Spleen (tissue), 11 donors: ENCODE measurements at regions not wholly inside any gene's neighbourhood (a gene's known extent, or its start where the extent isn't known, plus 50 kb on each side); places are given as distances from the start of the nearest gene placed in this dataset.

Source experiments
- DNase-seq: peaks from one replicate; pipeline ENCODE4 v3.0.0-alpha.2; 2020
- H3K27ac ChIP-seq, 8 donors: fragments of 200-600 bp; sonication (generic) in 7 of 8; 1 replicate in 4 of 8; 2 replicates in 4 of 8; pipeline versions ENCODE4 v1.5.0 to v1.8.0; 2016 to 2021; ENCODE audit warnings: inconsistent platforms in 4 of 8, mild to moderate bottlenecking in 4 of 8, moderate library complexity in 1 of 8
- H3K27me3 ChIP-seq, 7 donors: fragments of 200-600 bp; sonication (generic) in 6 of 7; replicated peaks in 1 of 7; 1 replicate in 4 of 7; 2 replicates in 3 of 7; pipeline versions ENCODE4 v1.5.0 to v1.8.0; 2016 to 2021; ENCODE audit warnings: inconsistent platforms in 3 of 7, mild to moderate bottlenecking in 1 of 7
- H3K36me3 ChIP-seq, 6 donors: fragments of 200-600 bp; sonication (generic) in 5 of 6; 1 replicate in 4 of 6; 2 replicates in 2 of 6; pipeline versions ENCODE4 v1.5.0 to v1.8.0; 2016 to 2021; ENCODE audit warnings: inconsistent platforms in 2 of 6
- H3K4me1 ChIP-seq, 6 donors: fragments of 200-600 bp; sonication (generic) in 5 of 6; 1 replicate in 3 of 6; 2 replicates in 3 of 6; pipeline versions ENCODE4 v1.5.0 to v1.8.0; 2016 to 2021; ENCODE audit warnings: inconsistent platforms in 3 of 6
- H3K4me3 ChIP-seq, 8 donors: fragments of 200-600 bp; sonication (generic) in 7 of 8; 1 replicate in 4 of 8; 2 replicates in 4 of 8; pipeline versions ENCODE4 v1.5.0 to v1.8.0; 2016 to 2021; ENCODE audit warnings: inconsistent platforms in 4 of 8, mild to moderate bottlenecking in 4 of 8, moderate library complexity in 2 of 8
- H3K9me3 ChIP-seq, 8 donors: fragments of 200-600 bp; sonication (generic) in 7 of 8; 1 replicate in 4 of 8; 2 replicates in 4 of 8; pipeline versions ENCODE4 v1.5.0 to v1.8.0; 2016 to 2021; ENCODE audit warnings: inconsistent platforms in 4 of 8
- POLR2A ChIP-seq, 3 donors: fragments of 450-650 bp; IDR thresholded peaks; one replicate each; pipeline ENCODE4 v1.5.1; 2017; ENCODE audit warnings: antibody characterized with exemption in 3 of 3, mild to moderate bottlenecking in 1 of 3
- POLR2AphosphoS5 ChIP-seq, 3 donors: sonication (generic); formaldehyde crosslinking; IDR thresholded peaks; one replicate each; pipeline ENCODE4 v1.5.1; 2017; ENCODE audit warnings: antibody characterized with exemption in 3 of 3
- WGBS, 5 donors: extraction: QIAGEN DNeasy Blood & Tissue Kit in 3 of 5; methylation state at CpG; one replicate each; pipeline versions ENCODE4 v1.1.5 to v1.1.7; 2013 to 2018; 5-methylcytosine and 5-hydroxymethylcytosine counted together
- intact Hi-C: fragments of 100-400 bp; cut with DNase I; formaldehyde crosslinking; loops from one replicate; pipeline ENCODE4 v1.15.0; 2023; ENCODE audit warnings: low total_unique reads
- TF ChIP-seq, protein P1 (sequence below), 11 experiments: fragments of 200-600 bp in 7 of 11; fragments of 450-650 bp in 4 of 11; sonication (generic) in 4 of 11; IDR thresholded peaks in 8 of 11; conservative IDR thresholded peaks in 3 of 11; 1 replicate in 7 of 11; 2 replicates in 4 of 11; pipeline versions ENCODE4 v1.4.0 to v1.8.0; 2016 to 2021; ENCODE audit warnings: antibody characterized with exemption in 11 of 11, inconsistent platforms in 4 of 11, mild to moderate bottlenecking in 1 of 11
- donor health status: healthy with polysubstance abuse.
- donor health status: DM: no; HTN: no; CAD: no; lungs with moderate emphysema.
- donor health status: DM: no; HTN: no; CAD: no.
- donor health status: Bipolar disorder and iron deficiency.
- donor health status: healthy.
- donor health status: DM: no; HTN: no; CAD: no.
- donor health status: DM: yes; HTN: yes; CAD: no.

DNA sequence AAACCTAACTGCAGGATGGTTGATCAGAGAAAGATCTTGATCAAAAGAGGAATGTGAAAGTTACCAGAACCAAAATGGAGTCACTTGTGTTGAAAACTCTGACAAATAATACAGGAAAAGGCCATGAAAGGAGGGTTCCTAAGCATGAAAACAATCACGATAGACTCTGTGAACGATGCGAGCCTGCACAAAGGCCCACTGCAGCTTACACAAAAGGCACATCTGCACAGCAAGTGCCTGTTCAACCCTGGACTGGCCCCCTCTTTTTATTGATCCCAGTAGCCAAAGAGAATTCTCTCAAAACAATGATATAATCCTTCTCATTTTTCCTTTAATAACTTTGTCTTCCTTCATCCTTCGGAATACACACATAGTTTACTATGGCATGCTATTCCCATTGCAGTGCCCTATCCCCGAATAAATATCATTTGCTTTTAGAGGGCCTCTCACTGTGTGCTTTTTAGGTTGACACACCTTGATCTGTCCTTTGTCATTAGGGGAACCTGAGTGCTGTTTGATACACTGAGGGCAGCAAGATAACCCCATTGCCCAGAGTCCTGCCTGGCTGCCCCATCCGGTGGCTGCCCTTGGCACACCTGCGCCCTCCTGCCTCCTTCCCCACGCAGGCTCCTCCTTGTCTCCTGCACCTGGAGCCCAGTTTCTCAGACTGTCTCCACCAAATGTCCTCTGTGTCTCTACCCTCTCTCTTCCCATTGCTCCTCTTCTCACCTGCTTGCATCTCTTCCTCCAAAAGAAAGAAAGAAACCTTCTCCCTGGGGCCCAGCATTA lies 98.3 kb upstream of the FRMD1 start:
- H3K4me1 ChIP-seq = no peaks in the 10 kb centered on the region
- no peak for DNase-seq
- H3K9me3 ChIP-seq = no peaks in the 10 kb centered on the region
- peaks cover 0 to 8% (median 0%) of the 10 kb centered on the region in 7 donors for H3K27me3 ChIP-seq
- TF ChIP-seq POLR2AphosphoS5 (IDR thresholded peaks at IDR 0.05) = no peak
- TF ChIP-seq, protein P1, sequence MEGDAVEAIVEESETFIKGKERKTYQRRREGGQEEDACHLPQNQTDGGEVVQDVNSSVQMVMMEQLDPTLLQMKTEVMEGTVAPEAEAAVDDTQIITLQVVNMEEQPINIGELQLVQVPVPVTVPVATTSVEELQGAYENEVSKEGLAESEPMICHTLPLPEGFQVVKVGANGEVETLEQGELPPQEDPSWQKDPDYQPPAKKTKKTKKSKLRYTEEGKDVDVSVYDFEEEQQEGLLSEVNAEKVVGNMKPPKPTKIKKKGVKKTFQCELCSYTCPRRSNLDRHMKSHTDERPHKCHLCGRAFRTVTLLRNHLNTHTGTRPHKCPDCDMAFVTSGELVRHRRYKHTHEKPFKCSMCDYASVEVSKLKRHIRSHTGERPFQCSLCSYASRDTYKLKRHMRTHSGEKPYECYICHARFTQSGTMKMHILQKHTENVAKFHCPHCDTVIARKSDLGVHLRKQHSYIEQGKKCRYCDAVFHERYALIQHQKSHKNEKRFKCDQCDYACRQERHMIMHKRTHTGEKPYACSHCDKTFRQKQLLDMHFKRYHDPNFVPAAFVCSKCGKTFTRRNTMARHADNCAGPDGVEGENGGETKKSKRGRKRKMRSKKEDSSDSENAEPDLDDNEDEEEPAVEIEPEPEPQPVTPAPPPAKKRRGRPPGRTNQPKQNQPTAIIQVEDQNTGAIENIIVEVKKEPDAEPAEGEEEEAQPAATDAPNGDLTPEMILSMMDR (IDR thresholded peaks at IDR 0.05 in 8 of 11, conservative IDR thresholded peaks at IDR 0.05 in 3 of 11) = no peak
- no peak for TF ChIP-seq POLR2A (IDR thresholded peaks at IDR 0.05)
- H3K36me3 ChIP-seq = no peaks in the 10 kb centered on the region
- intact Hi-C loops = no loop called here
- no peak overlapping the region for H3K4me3 ChIP-seq
- H3K27ac ChIP-seq = no peak overlapping the region
- 88 to 94% (median 89%) methylated on average over 8 of the region's 8 CpGs for WGBS, 5 donors

DNA sequence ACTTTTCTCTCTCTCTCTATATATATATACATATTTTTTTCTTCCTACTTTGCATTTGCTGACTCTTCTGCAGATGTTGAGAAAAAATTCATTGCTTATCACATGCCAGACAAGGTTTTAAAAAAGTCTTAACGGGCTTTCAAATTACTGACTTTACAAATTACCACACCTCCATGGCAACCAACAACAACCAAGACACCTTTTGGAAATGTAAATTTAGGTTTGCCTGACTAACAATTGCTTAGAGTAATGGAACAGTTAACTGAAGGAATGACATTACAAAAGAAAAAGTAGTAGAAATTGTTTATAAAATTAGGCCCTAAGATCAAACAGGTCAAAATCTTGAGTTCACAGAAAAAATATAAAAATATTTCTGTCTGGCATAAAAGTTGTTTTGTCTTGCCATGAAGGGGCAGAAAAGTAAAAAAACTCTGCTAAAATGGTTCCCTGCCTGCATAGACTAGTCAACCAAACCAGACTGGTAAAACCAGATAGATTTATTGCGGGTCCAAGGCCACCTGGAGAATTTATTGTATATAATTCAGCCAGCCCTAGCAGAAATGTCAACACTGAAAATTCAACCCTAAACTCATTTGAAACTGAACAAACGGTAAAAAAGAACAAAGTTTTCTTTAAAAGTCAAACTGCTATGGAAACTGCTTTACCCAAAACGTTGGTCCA lies 92.8 kb upstream of the FRMD1 start:
- H3K4me1 ChIP-seq = no peaks in the 10 kb centered on the region
- no peaks in the 10 kb centered on the region for H3K36me3 ChIP-seq
- H3K27me3 ChIP-seq = peaks cover 0 to 10% (median 0%) of the 10 kb centered on the region in 7 donors
- H3K9me3 ChIP-seq = peaks cover 0 to 14% (median 4%) of the 10 kb centered on the region in 8 donors
- H3K27ac ChIP-seq = no peak overlapping the region
- DNase-seq = no peak
- H3K4me3 ChIP-seq = no peak overlapping the region
- 37 to 48% (median 45%) methylated on average over 4 of the region's 4 CpGs for WGBS, 5 donors
- intact Hi-C loops = no loop called here
- no peak for TF ChIP-seq POLR2A (IDR thresholded peaks at IDR 0.05)
- no peak for TF ChIP-seq POLR2AphosphoS5 (IDR thresholded peaks at IDR 0.05)
- TF ChIP-seq, protein P1 (IDR thresholded peaks at IDR 0.05 in 8 of 11, conservative IDR thresholded peaks at IDR 0.05 in 3 of 11) = no peak

DNA sequence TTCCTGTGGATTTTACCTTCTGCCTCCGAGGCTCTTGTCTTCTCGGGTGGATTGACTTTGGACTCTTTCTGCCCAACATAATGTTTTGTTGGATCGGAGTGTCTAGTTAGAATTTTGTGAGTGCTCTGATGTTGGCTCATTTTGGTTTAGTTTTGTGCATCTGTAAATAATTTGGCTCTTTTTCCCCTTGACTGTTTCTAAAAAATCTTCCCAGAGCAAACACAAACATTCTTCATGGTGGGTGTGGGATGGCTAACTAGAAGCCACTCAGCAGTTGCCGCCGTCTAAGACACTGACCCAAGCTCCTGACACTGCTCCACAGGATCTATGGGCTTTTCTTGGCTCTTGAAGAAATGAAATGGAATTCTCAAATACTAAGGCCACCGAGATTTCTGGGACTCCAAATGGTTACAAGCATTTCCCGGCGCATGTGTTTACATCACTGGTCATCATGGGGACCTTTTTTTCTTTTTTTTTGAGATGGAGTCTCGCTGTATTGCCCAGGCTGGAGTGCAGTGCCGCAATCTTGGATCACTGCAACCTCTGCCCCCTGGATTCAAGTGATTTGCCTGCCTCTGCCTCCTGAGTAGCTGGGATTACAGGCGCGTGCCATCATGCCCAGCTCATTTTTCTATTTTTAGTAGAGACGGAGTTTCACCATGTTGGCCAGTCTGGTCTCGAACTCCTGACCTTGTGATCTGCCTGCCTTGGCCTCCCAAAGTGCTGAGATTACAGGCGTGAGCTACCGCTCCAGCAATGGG lies 92.0 kb upstream of the FRMD1 start:
- intact Hi-C loops = no loop called here
- Histone ChIP-seq H3K36me3 (no peaks in the 10 kb centered on the region), H3K4me1 (no peaks in the 10 kb centered on the region), H3K27me3 (peaks cover 0 to 13% (median 0%) of the 10 kb centered on the region in 7 donors), H3K4me3 (no peak overlapping the region), H3K9me3 (peaks cover 0 to 14% (median 4%) of the 10 kb centered on the region in 8 donors), H3K27ac (no peak overlapping the region)
- TF ChIP-seq POLR2A (IDR thresholded peaks at IDR 0.05) (no peak), POLR2AphosphoS5 (IDR thresholded peaks at IDR 0.05) (no peak)
- TF ChIP-seq, protein P1 (IDR thresholded peaks at IDR 0.05 in 8 of 11, conservative IDR thresholded peaks at IDR 0.05 in 3 of 11) = no peak
- 84 to 91% (median 85%) methylated on average over 16 of the region's 16 CpGs for WGBS, 5 donors
- no peak for DNase-seq
